ENCODE measurements at regions not wholly inside any gene's neighbourhood (a gene's known extent, or its start where the extent isn't known, plus 50 kb on each side); places are given as distances from the start of the nearest gene placed in this dataset.

- TF ChIP-seq CTCF (optimal IDR thresholded peaks at IDR 0.05 in 1 of 3, IDR thresholded peaks at IDR 0.05 in 1 of 3, conservative IDR thresholded peaks at IDR 0.05 in 1 of 3; ENCODE audit: extremely low read depth in 1 of 3, insufficient read depth in 2 of 3, low read length in 3 of 3) (no peak), EZH2 (IDR thresholded peaks at IDR 0.05; ENCODE audit: low read length) (no peak)
These were observed 108.5 kb upstream of the STMND1 start for GRCh38 chr6:16993396-16993795.
